ENCODE measurements at regions not wholly inside any gene's neighbourhood (a gene's known extent, or its start where the extent isn't known, plus 50 kb on each side); places are given as distances from the start of the nearest gene placed in this dataset.
A peak's percentile ranks its signal among the peaks of the same experiment; 100 is the strongest.
"Not testable (repeated sequence)": the region's sequence is repeated elsewhere in the genome, so short reads cannot be mapped to it uniquely, and the experiment has no call there.

- DNase-seq: peak; percentile 11
Observed at GRCh38 chr11:112514011-112514740, 253.5 kb upstream of the PLET1 start.

GRCh38 chr11:112516261-112516660, 255.6 kb upstream of the PLET1 start:
- DNase-seq: no peak

GRCh38 chr11:112516755-112517154, 256.1 kb upstream of the PLET1 start:
- no peak for DNase-seq

- no peak for DNase-seq
Observed at GRCh38 chr11:112518371-112518770, 257.7 kb upstream of the PLET1 start.

- no peak for DNase-seq
Observed at GRCh38 chr11:112519751-112520150, 259.1 kb upstream of the PLET1 start.

GRCh38 chr11:112520354-112520753, 259.7 kb upstream of the PLET1 start:
- no peak for DNase-seq

GRCh38 chr11:112522536-112522935, 261.9 kb upstream of the PLET1 start:
- no peak for DNase-seq

GRCh38 chr11:112523031-112523430, 262.4 kb upstream of the PLET1 start:
- no peak for DNase-seq

- DNase-seq: peak; percentile 63
Observed at GRCh38 chr11:112523477-112523876, 262.8 kb upstream of the PLET1 start.

- no peak for DNase-seq
Observed at GRCh38 chr11:112523951-112524350, 263.3 kb upstream of the PLET1 start.

GRCh38 chr11:112524798-112525197, 264.1 kb upstream of the PLET1 start:
- no peak for DNase-seq

- DNase-seq: peak; percentile 9
Observed at GRCh38 chr11:112525270-112525669, 264.6 kb upstream of the PLET1 start.

- no peak for DNase-seq
Observed at GRCh38 chr11:112525844-112526590, 265.4 kb upstream of the PLET1 start.

GRCh38 chr11:112526699-112527416, 266.2 kb upstream of the PLET1 start:
- DNase-seq: no peak

- DNase-seq: no peak
Observed at GRCh38 chr11:112529071-112529470, 268.4 kb upstream of the PLET1 start.

GRCh38 chr11:112532506-112532905, 271.8 kb upstream of the PLET1 start:
- no peak for DNase-seq

GRCh38 chr11:112533682-112534081, 273.0 kb upstream of the PLET1 start:
- no peak for DNase-seq

GRCh38 chr11:112534208-112534607, 273.5 kb upstream of the PLET1 start:
- no peak for DNase-seq

GRCh38 chr11:112537026-112537425, 276.4 kb upstream of the PLET1 start:
- DNase-seq: no peak

- no peak for DNase-seq
Observed at GRCh38 chr11:112537846-112538330, 277.2 kb upstream of the PLET1 start.

- DNase-seq: no peak
Observed at GRCh38 chr11:112538534-112539280, 278.0 kb upstream of the PLET1 start.

- not testable (repeated sequence) for DNase-seq
Observed at GRCh38 chr11:112539281-112539555, 278.6 kb upstream of the PLET1 start.

- no peak for DNase-seq
Observed at GRCh38 chr11:112539741-112540140, 279.1 kb upstream of the PLET1 start.

All from occipital lobe (tissue), 1 donor.